ENCODE measurements at regions not wholly inside any gene's neighbourhood (a gene's known extent, or its start where the extent isn't known, plus 50 kb on each side); places are given as distances from the start of the nearest gene placed in this dataset.

GRCh38 chr6:156057869-156058268 is 602.2 kb upstream of the NOX3 start:
- TF ChIP-seq CTCF (IDR thresholded peaks at IDR 0.05) = no peak
- TF ChIP-seq POLR2A (IDR thresholded peaks at IDR 0.05) = no peak
